ENCODE measurements at regions not wholly inside any gene's neighbourhood (a gene's known extent, or its start where the extent isn't known, plus 50 kb on each side); places are given as distances from the start of the nearest gene placed in this dataset.

- no peak for DNase-seq
- H3K4me3 Mint-ChIP-seq: no peak overlapping the region
- peaks cover 4% of the 10 kb centered on the region; the same call in 1 of the 2 replicates for H3K36me3 Mint-ChIP-seq (ENCODE audit: low read depth)
- TF ChIP-seq CTCF (IDR thresholded peaks at IDR 0.05): no peak
- H3K27me3 Mint-ChIP-seq (ENCODE audit: insufficient read depth): peaks cover 1% of the 10 kb centered on the region; the same call in 1 of the 2 replicates
- peaks cover 41% of the 10 kb centered on the region for H3K9me3 Mint-ChIP-seq
- H3K4me1 Mint-ChIP-seq (ENCODE audit: low read depth): no peaks in the 10 kb centered on the region
- no peak overlapping the region for H3K27ac Mint-ChIP-seq
Measured at GRCh38 chr4:97142410-97142809, 1000.9 kb downstream of the STPG2 start.

GRCh38 chr4:97142893-97143292 lies 1000.4 kb downstream of the STPG2 start:
- H3K27me3 Mint-ChIP-seq (ENCODE audit: insufficient read depth): peaks cover 1% of the 10 kb centered on the region; the same call in 1 of the 2 replicates
- H3K9me3 Mint-ChIP-seq: peaks cover 36% of the 10 kb centered on the region

GRCh38 chr4:97144199-97144598 lies 999.1 kb downstream of the STPG2 start:
- Mint-ChIP-seq H3K27me3 (ENCODE audit: insufficient read depth) (no peaks in the 10 kb centered on the region), H3K27ac (no peak overlapping the region), H3K4me3 (no peak overlapping the region), H3K36me3 (ENCODE audit: low read depth) (peaks cover 4% of the 10 kb centered on the region; the same call in 1 of the 2 replicates), H3K9me3 (peaks cover 23% of the 10 kb centered on the region), H3K4me1 (ENCODE audit: low read depth) (no peaks in the 10 kb centered on the region)
- TF ChIP-seq CTCF (IDR thresholded peaks at IDR 0.05): no peak
- no peak for DNase-seq

More at GRCh38 chr4:97142893-97143292, 1000.4 kb downstream of the STPG2 start:
- no peak for DNase-seq
- no peaks in the 10 kb centered on the region for H3K4me1 Mint-ChIP-seq (ENCODE audit: low read depth)
- no peak overlapping the region for H3K27ac Mint-ChIP-seq
- no peak for TF ChIP-seq CTCF (IDR thresholded peaks at IDR 0.05)
- no peak overlapping the region for H3K4me3 Mint-ChIP-seq
- H3K36me3 Mint-ChIP-seq (ENCODE audit: low read depth): peaks cover 4% of the 10 kb centered on the region; the same call in 1 of the 2 replicates

DNA sequence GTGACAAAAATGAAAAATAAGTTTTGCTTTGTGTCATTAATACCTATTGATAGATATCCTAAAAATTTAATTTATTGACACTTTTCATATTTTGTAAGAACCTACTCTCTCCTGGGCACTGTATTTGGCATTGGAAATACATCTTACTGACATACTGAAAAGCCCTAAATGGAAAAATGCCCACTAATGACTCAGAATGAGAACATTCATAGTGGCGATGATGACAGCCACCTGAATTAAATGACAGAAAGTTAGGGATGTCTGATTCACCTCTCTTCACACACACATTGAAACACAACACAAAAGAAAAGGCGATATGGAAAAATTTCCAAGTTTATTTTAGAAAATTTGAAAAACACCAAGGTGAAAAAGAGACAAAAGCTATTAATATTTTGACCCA lies 992.3 kb downstream of the STPG2 start:
- Mint-ChIP-seq H3K36me3 (ENCODE audit: low read depth) (no peaks in the 10 kb centered on the region), H3K27ac (no peak overlapping the region), H3K9me3 (peaks cover 31% of the 10 kb centered on the region), H3K4me1 (ENCODE audit: low read depth) (no peaks in the 10 kb centered on the region), H3K4me3 (no peak overlapping the region), H3K27me3 (ENCODE audit: insufficient read depth) (no peaks in the 10 kb centered on the region; the same call in 1 of the 2 replicates)
- no peak for DNase-seq
- no peak for TF ChIP-seq CTCF (IDR thresholded peaks at IDR 0.05)

- Mint-ChIP-seq H3K9me3 (peaks cover 31% of the 10 kb centered on the region), H3K4me1 (ENCODE audit: low read depth) (no peaks in the 10 kb centered on the region), H3K36me3 (ENCODE audit: low read depth) (no peaks in the 10 kb centered on the region), H3K27me3 (ENCODE audit: insufficient read depth) (no peaks in the 10 kb centered on the region; the same call in 1 of the 2 replicates), H3K4me3 (no peak overlapping the region), H3K27ac (no peak overlapping the region)
- no peak for DNase-seq
- TF ChIP-seq CTCF (IDR thresholded peaks at IDR 0.05): no peak
Measured at GRCh38 chr4:97152149-97152548, 991.1 kb downstream of the STPG2 start.

DNA sequence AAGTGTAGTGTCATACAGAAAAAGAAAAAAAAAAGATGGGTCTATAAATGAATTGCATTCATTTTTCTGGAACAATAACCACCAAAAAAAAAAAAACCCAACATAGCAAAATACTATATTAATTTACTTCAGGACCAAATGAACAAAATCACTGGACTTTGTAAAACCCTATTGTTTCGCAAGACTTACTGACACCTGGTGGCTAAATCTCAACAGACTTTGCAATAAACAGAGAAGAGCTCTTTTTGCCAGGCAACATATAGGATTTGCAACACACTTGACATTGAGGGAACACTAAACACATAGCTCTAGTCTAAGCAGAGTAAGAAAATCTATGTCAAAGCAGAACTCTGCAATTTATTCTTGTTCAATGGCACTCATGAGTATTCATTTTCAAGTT lies 990.2 kb downstream of the STPG2 start:
- Mint-ChIP-seq H3K4me3 (no peak overlapping the region), H3K27me3 (ENCODE audit: insufficient read depth) (no peaks in the 10 kb centered on the region; the same call in 1 of the 2 replicates), H3K9me3 (peaks cover 31% of the 10 kb centered on the region), H3K36me3 (ENCODE audit: low read depth) (no peaks in the 10 kb centered on the region), H3K27ac (no peak overlapping the region), H3K4me1 (ENCODE audit: low read depth) (no peaks in the 10 kb centered on the region)
- no peak for DNase-seq
- peak; percentile 16; the same call in 1 of the 2 replicates for TF ChIP-seq CTCF (IDR thresholded peaks at IDR 0.05)
